ENCODE measurements at regions not wholly inside any gene's neighbourhood (a gene's known extent, or its start where the extent isn't known, plus 50 kb on each side); places are given as distances from the start of the nearest gene placed in this dataset.

GRCh38 chr11:55503449-55503848, 50.8 kb upstream of the OR4C15 start:
- no peak overlapping the region for H3K4me3 ChIP-seq (ENCODE audit: low read depth, low read length)
- TF ChIP-seq POLR2A (IDR thresholded peaks at IDR 0.05; ENCODE audit: extremely low read depth, insufficient read length) (no peak), CTCF (IDR thresholded peaks at IDR 0.05; ENCODE audit: low read depth, low read length) (peak; percentile 16), MYC (IDR thresholded peaks at IDR 0.05; ENCODE audit: low read depth, low read length) (no peak)

More at GRCh38 chr11:55503449-55503848, 50.8 kb upstream of the OR4C15 start:
- peak; percentile 26 for DNase-seq (ENCODE audit: low read depth)
